IPS-20b (cell line): ENCODE measurements at regions not wholly inside any gene's neighbourhood (a gene's known extent, or its start where the extent isn't known, plus 50 kb on each side); places are given as distances from the start of the nearest gene placed in this dataset.
"Not testable (repeated sequence)": the region's sequence is repeated elsewhere in the genome, so short reads cannot be mapped to it uniquely, and the experiment has no call there.

Source experiments
- H3K27ac ChIP-seq: one replicate; pipeline ENCODE4 v1.5.1; 2013; ENCODE audit warnings: low read length
- H3K27me3 ChIP-seq: 2 replicates; pipeline ENCODE4 v1.6.1; 2013; ENCODE audit warnings: mild to moderate bottlenecking, low read length, inconsistent platforms; ENCODE audit not compliant: insufficient read depth
- H3K36me3 ChIP-seq: 2 replicates; pipeline ENCODE4 v1.6.1; 2013; ENCODE audit warnings: low read depth, mild to moderate bottlenecking, inconsistent platforms, low read length, moderate library complexity; ENCODE audit not compliant: insufficient read depth
- H3K4me1 ChIP-seq: 2 replicates; pipeline ENCODE4 v1.6.1; 2013; ENCODE audit warnings: mild to moderate bottlenecking, control low read depth, inconsistent platforms, low read length, moderate library complexity; ENCODE audit not compliant: insufficient read depth
- H3K4me3 ChIP-seq: 2 replicates; pipeline ENCODE4 v1.5.1; 2013; ENCODE audit warnings: mild to moderate bottlenecking, low read length, inconsistent platforms
- H3K9ac ChIP-seq: 2 replicates; pipeline ENCODE4 v1.6.1; 2013; ENCODE audit warnings: low read depth, mild to moderate bottlenecking, inconsistent platforms, low read length, moderate library complexity
- H3K9me3 ChIP-seq: 2 replicates; pipeline ENCODE4 v1.6.1; 2013; ENCODE audit warnings: mild to moderate bottlenecking, low read depth, low read length, inconsistent platforms; ENCODE audit not compliant: insufficient read depth

DNA sequence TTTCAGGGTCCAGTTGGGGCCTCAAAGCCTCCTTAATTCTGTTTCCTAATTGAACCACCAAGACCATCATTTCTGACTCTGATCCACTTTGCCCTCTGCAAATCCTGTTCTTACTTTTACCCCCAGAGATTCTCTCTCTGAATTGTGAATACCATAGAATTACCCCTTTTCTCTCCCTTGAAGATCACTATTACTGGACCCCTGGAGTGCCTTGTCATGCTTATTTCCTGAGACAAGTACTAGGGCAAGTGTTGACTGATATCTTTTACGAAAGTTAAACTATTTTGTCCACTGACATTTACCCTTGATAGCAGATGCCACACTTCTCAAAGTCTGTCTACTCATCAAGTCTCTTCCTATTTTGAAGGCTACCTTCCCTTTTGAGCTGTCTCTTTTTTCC lies 246.9 kb upstream of the PTGER4 start:
- Histone ChIP-seq H3K4me3 (no peak overlapping the region), H3K27ac (no peak overlapping the region), H3K9ac (no peak overlapping the region), H3K9me3 (no peaks in the 10 kb centered on the region), H3K4me1 (peaks cover 6% of the 10 kb centered on the region; the same call in 1 of the 2 replicates), H3K36me3 (no peaks in the 10 kb centered on the region), H3K27me3 (no peaks in the 10 kb centered on the region)

DNA sequence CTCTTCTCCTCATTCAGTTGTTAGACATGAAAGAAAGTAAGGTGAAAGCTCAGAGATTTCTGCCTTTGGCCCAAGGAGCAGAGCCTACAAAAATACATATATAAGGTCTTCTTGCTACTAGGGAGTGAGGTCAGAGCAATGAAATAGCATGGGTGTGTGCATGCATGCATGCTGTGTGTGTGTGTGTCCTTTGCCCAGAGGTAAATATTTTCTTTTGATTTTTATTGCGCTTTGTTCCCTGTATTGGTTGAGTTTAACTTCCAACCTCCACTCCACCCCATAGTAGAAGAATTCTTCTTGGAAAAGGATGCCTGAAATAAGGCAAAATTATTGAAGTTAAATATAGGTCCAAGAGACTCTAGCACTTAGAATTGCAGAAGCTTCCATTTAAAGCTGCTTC lies 248.0 kb upstream of the PTGER4 start:
- H3K36me3 ChIP-seq, result no peaks in the 10 kb centered on the region
- peaks cover 6% of the 10 kb centered on the region; the same call in 1 of the 2 replicates for H3K4me1 ChIP-seq
- no peak overlapping the region for H3K27ac ChIP-seq
- no peak overlapping the region for H3K9ac ChIP-seq
- H3K9me3 ChIP-seq, result no peaks in the 10 kb centered on the region
- no peaks in the 10 kb centered on the region for H3K27me3 ChIP-seq
- H3K4me3 ChIP-seq, result no peak overlapping the region

- H3K27ac ChIP-seq, result no peak overlapping the region
- peaks cover 6% of the 10 kb centered on the region; the same call in 1 of the 2 replicates for H3K9me3 ChIP-seq
- peaks cover 6% of the 10 kb centered on the region; the same call in 1 of the 2 replicates for H3K4me1 ChIP-seq
- no peaks in the 10 kb centered on the region for H3K36me3 ChIP-seq
- no peaks in the 10 kb centered on the region for H3K27me3 ChIP-seq
- no peak overlapping the region for H3K9ac ChIP-seq
- H3K4me3 ChIP-seq, result no peak overlapping the region
Observed at GRCh38 chr5:40430101-40430710, 249.5 kb upstream of the PTGER4 start.

- Histone ChIP-seq H3K9ac (no peak overlapping the region), H3K4me3 (no peak overlapping the region), H3K36me3 (no peaks in the 10 kb centered on the region), H3K27me3 (no peaks in the 10 kb centered on the region), H3K4me1 (peaks cover 6% of the 10 kb centered on the region; the same call in 1 of the 2 replicates), H3K27ac (no peak overlapping the region), H3K9me3 (peaks cover 12% of the 10 kb centered on the region; the same call in 1 of the 2 replicates)
Observed at GRCh38 chr5:40429258-40430100, 250.2 kb upstream of the PTGER4 start.

DNA sequence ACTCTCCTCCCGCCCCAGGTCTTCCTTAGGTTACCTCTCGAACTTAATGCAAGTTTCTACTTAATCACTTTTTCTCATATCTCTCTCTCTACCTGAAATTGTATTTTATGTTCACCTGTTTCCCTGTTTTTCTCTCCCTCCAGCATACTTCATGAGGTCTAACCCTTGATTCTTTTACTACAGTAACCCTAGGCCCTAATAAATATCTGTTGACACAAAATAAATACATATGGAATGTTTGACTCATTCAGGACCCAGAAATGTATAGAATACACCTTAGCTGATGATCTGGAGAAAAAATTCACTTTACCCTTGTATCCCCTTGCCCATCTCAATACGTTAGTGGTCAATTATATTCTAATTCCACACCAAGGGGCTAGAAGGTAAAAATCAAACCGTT lies 250.9 kb upstream of the PTGER4 start:
- H3K4me3 ChIP-seq, result no peak overlapping the region
- no peaks in the 10 kb centered on the region for H3K36me3 ChIP-seq
- H3K27ac ChIP-seq, result no peak overlapping the region
- no peak overlapping the region for H3K9ac ChIP-seq
- H3K27me3 ChIP-seq, result no peaks in the 10 kb centered on the region
- peaks cover 6% of the 10 kb centered on the region; the same call in 1 of the 2 replicates for H3K4me1 ChIP-seq
- peaks cover 16% of the 10 kb centered on the region; the same call in 1 of the 2 replicates for H3K9me3 ChIP-seq

- no peak overlapping the region for H3K9ac ChIP-seq
- H3K27me3 ChIP-seq, result no peaks in the 10 kb centered on the region
- no peak overlapping the region for H3K27ac ChIP-seq
Observed at GRCh38 chr5:40428126-40428525, 251.6 kb upstream of the PTGER4 start.

DNA sequence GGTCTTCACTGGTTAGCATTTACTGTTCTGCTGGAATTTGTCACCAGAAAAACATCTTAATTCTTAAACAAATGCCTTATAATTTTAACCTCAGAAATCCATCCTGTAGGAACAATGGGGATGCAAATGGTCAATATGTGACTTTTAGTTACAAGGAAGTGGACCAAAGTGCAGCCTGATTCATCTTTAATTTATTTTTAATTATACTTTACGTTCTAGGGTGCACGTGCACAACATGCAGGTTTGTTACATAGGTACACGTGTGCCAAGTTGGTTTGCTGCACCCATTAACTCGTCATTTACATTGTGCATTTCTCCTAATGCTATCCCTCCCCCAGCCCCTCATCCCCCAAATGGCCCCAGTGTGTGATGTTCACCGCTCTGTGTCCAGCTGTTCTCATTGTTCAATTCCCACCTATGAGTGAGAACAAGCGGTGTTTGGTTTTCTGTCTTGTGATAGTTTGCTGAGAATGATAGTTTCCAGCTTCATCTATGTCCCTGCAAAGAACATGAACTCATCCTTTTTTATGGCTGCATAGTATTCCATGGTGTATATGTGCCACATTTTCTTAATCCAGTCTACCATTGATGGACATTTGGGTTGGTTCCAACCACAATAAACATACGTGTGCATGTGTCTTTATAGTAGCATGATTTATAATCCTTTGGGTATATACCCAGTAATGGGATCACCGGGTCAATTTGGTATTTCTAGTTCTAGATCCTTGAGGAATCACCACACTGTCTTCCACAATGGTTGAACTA lies 262.5 kb upstream of the PTGER4 start:
- not testable (repeated sequence) for H3K4me1 ChIP-seq, H3K27ac ChIP-seq, H3K4me3 ChIP-seq, H3K9me3 ChIP-seq, H3K36me3 ChIP-seq, H3K27me3 ChIP-seq, H3K9ac ChIP-seq

More at GRCh38 chr5:40428126-40428525, 251.6 kb upstream of the PTGER4 start:
- Histone ChIP-seq H3K4me1 (peaks cover 2% of the 10 kb centered on the region; the same call in 1 of the 2 replicates), H3K4me3 (no peak overlapping the region), H3K9me3 (peaks cover 23% of the 10 kb centered on the region; the same call in 1 of the 2 replicates), H3K36me3 (no peaks in the 10 kb centered on the region)

DNA sequence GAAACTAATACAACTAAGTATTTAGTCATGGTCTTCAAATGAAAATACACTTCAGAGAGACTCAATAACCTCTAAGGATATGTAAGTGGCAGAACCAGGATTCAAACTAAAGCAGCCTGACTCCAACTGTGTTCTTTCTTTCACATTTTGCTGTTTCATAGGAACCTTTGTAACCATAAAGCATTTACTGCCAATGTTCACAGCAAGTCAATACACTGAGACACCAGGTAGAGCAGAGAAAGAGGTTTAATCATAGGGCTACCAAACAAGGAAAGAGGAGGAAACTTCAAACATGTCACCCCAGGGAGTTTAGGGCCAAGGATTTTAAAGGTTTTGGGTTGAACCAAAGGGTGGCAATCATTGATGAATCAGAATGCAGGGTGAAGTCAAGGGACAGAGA lies 263.1 kb upstream of the PTGER4 start:
- no peaks in the 10 kb centered on the region for H3K27me3 ChIP-seq
- no peaks in the 10 kb centered on the region for H3K36me3 ChIP-seq
- no peaks in the 10 kb centered on the region for H3K9me3 ChIP-seq
- H3K4me3 ChIP-seq, result no peak overlapping the region
- no peaks in the 10 kb centered on the region for H3K4me1 ChIP-seq
- no peak overlapping the region for H3K27ac ChIP-seq
- no peak overlapping the region for H3K9ac ChIP-seq

- no peaks in the 10 kb centered on the region for H3K9me3 ChIP-seq
- H3K27me3 ChIP-seq, result no peaks in the 10 kb centered on the region
- H3K4me1 ChIP-seq, result no peaks in the 10 kb centered on the region
- no peaks in the 10 kb centered on the region for H3K36me3 ChIP-seq
- no peak overlapping the region for H3K4me3 ChIP-seq
- H3K9ac ChIP-seq, result no peak overlapping the region
- H3K27ac ChIP-seq, result no peak overlapping the region
Observed at GRCh38 chr5:40416098-40416497, 263.6 kb upstream of the PTGER4 start.

DNA sequence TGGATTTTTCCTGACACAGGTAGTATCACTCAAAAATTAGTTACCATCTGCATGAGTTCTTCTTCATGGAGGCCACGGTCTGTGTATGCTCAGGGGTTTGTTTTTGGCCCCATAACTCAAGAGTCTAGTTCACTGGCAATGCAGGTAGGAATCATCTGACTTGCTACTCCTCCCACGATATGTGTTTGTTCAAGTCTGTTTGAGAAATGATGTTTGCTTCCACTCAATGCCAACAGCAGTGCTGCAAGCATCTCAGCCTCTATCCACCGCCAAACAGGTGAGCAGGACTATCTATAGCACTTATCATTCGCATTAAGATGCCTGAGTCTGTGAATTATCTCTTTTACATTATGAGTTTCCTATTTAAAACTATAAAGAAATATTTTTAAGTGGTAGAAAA lies 264.8 kb upstream of the PTGER4 start:
- Histone ChIP-seq H3K4me3 (no peak overlapping the region), H3K36me3 (no peaks in the 10 kb centered on the region), H3K27me3 (no peaks in the 10 kb centered on the region), H3K9me3 (no peaks in the 10 kb centered on the region), H3K4me1 (no peaks in the 10 kb centered on the region), H3K27ac (no peak overlapping the region), H3K9ac (no peak overlapping the region)

GRCh38 chr5:40413743-40414142 lies 266.0 kb upstream of the PTGER4 start:
- no peaks in the 10 kb centered on the region for H3K27me3 ChIP-seq
- H3K4me1 ChIP-seq, result no peaks in the 10 kb centered on the region
- H3K36me3 ChIP-seq, result no peaks in the 10 kb centered on the region
- no peak overlapping the region for H3K4me3 ChIP-seq
- no peaks in the 10 kb centered on the region for H3K9me3 ChIP-seq
- H3K9ac ChIP-seq, result no peak overlapping the region
- H3K27ac ChIP-seq, result no peak overlapping the region
